Breast epithelium (tissue), 4 donors: ENCODE measurements at regions not wholly inside any gene's neighbourhood (a gene's known extent, or its start where the extent isn't known, plus 50 kb on each side); places are given as distances from the start of the nearest gene placed in this dataset.
"Not testable (repeated sequence)": the region's sequence is repeated elsewhere in the genome, so short reads cannot be mapped to it uniquely, and the experiment has no call there.

Experiments used
- DNase-seq, 2 donors: peaks; one replicate each; pipeline ENCODE4 v3.0.0-alpha.2; 2019; ENCODE audit warnings: low spot score in 2 of 2
- H3K27ac ChIP-seq, 2 donors: fragments of 200-600 bp; sonication (generic) in 1 of 2; one replicate each; pipeline ENCODE4 v1.5.1; 2016 to 2019; ENCODE audit warnings: mild to moderate bottlenecking in 1 of 2
- H3K27me3 ChIP-seq, 2 donors: fragments of 200-600 bp; sonication (generic) in 1 of 2; one replicate each; pipeline versions ENCODE4 v1.5.1 to v1.6.0; 2017 to 2019; ENCODE audit warnings: control low read depth in 1 of 2, mild to moderate bottlenecking in 1 of 2
- H3K36me3 ChIP-seq: fragments of 200-600 bp; one replicate; pipeline ENCODE4 v1.5.1; 2019
- H3K4me1 ChIP-seq, 2 donors: fragments of 200-600 bp; sonication (generic); one replicate each; pipeline ENCODE4 v1.5.1; 2016 to 2019; ENCODE audit warnings: control low read depth in 1 of 2
- H3K4me3 ChIP-seq, 3 donors: fragments of 200-600 bp; sonication (generic); 1 replicate in 2 of 3; 2 replicates in 1 of 3; pipeline ENCODE4 v1.5.1; 2016 to 2019; ENCODE audit warnings: mild to moderate bottlenecking in 3 of 3, moderate library complexity in 2 of 3
- H3K9me3 ChIP-seq, 2 donors: fragments of 200-600 bp; sonication (generic) in 1 of 2; one replicate each; pipeline ENCODE4 v1.5.1; 2016 to 2019; ENCODE audit warnings: control low read depth in 1 of 2
- CTCF ChIP-seq, 3 donors: fragments of 450-650 bp; IDR thresholded peaks; one replicate each; pipeline ENCODE4 v1.5.1; 2016 to 2017; ENCODE audit warnings: antibody characterized with exemption in 3 of 3, mild to moderate bottlenecking in 3 of 3, moderate library complexity in 3 of 3
- POLR2A ChIP-seq: fragments of 450-650 bp; IDR thresholded peaks from one replicate; pipeline ENCODE4 v1.6.1; 2016; ENCODE audit warnings: antibody characterized with exemption, mild to moderate bottlenecking, moderate library complexity
- POLR2AphosphoS5 ChIP-seq, 3 donors: sonication (generic); formaldehyde crosslinking; IDR thresholded peaks; one replicate each; pipeline ENCODE4 v1.6.1; 2017; ENCODE audit warnings: antibody characterized with exemption in 3 of 3
- intact Hi-C: fragments of 100-400 bp; cut with DNase I; formaldehyde crosslinking; loops from one replicate; pipeline ENCODE4 v1.15.1; 2023; ENCODE audit warnings: low total_unique reads

- Histone ChIP-seq H3K36me3 (no peaks in the 10 kb centered on the region), H3K27me3 (no peaks in the 10 kb centered on the region), H3K4me3 (no peak overlapping the region), H3K9me3 (peaks cover 23 to 36% of the 10 kb centered on the region in 2 donors), H3K27ac (no peak overlapping the region), H3K4me1 (no peaks in the 10 kb centered on the region)
- intact Hi-C loops = no loop called here
- no peak for TF ChIP-seq CTCF (IDR thresholded peaks at IDR 0.05)
- no peak for TF ChIP-seq POLR2AphosphoS5 (IDR thresholded peaks at IDR 0.05)
- no peak for TF ChIP-seq POLR2A
- no peak for DNase-seq
These were observed 1547.9 kb upstream of the SPRY2 start for GRCh38 chr13:81888855-81889254.

DNA sequence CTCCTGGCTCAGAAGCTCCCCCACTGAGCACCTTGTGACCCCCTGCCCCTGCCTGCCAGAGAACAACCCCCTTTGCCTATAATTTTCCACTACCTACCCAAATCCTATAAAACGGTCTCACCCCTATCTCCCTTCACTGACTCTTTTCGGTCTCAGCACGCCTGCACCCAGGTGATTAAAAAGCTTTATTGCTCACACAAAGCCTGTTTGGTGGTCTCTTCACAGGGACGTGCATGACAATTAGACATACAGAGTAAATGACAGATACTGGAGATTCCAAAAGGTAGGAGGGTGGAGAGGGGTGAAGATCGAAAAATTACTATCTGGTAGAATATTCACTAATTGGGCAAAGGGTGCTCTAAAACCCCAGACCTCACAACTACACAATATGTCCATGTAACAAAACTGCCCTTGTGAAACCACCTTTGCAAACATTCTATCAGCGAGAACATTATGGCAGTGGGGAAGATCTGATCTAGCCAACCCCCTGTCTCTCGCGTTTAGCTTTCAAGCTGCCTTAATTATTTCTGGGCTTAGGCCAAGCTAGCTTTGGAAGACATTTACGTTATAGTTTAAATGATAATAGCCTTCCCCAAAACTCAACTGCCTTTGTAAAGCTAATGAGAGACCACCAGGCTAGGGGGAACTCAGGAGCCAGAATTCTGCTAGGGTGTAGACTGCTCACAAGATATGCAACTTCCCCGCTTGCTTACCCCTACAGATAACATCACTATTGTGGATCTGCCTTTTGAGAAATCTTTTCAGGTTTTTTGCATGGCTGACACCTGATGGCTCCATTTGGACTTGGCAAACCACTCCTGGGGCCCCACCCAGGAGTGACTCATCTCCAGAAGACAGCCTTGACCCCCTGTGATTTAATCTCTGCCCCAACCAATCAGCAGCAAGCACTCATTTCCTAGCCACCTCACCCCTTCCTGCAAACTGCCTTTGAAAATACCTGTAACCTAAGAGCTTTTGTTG, 1534.0 kb upstream of the SPRY2 start:
- Histone ChIP-seq H3K4me3 (no peak overlapping the region), H3K4me1 (no peaks in the 10 kb centered on the region), H3K27ac (no peak overlapping the region), H3K36me3 (no peaks in the 10 kb centered on the region), H3K9me3 (no peaks in the 10 kb centered on the region), H3K27me3 (no peaks in the 10 kb centered on the region)
- intact Hi-C loops = no loop called here
- TF ChIP-seq POLR2AphosphoS5 (IDR thresholded peaks at IDR 0.05) (no peak), POLR2A (no peak), CTCF (IDR thresholded peaks at IDR 0.05) (no peak)
- DNase-seq = no peak

DNA sequence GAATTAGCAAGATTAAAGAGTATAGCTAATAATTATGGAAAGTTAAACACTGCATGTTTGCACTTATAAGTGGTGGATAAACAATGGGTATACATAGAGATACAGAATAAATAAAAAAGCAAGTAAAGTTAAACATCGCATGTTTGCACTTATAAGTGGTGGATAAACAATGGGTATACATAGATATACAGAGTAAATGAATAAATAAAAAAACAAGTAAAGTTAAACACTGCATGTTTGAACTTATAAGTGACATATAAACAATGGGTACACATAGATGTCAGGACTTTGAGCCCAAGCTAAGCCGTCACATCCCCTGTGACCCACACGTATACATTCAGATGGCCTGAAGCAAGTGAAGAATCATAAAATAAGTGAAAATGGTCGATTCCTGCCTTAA, 1533.3 kb upstream of the SPRY2 start:
- intact Hi-C loops = no loop called here
- no peak overlapping the region for H3K4me3 ChIP-seq
- no peak for DNase-seq

GRCh38 chr13:81872581-81872980, 1531.7 kb upstream of the SPRY2 start:
- Histone ChIP-seq H3K27me3 (no peaks in the 10 kb centered on the region), H3K36me3 (no peaks in the 10 kb centered on the region), H3K4me1 (no peaks in the 10 kb centered on the region), H3K27ac (no peak overlapping the region), H3K9me3 (no peaks in the 10 kb centered on the region), H3K4me3 (no peak overlapping the region)
- TF ChIP-seq POLR2AphosphoS5 (IDR thresholded peaks at IDR 0.05) (no peak), POLR2A (no peak), CTCF (IDR thresholded peaks at IDR 0.05) (no peak)
- no peak for DNase-seq
- intact Hi-C loops = no loop called here

More for the DNA sequence above, 1533.3 kb upstream of the SPRY2 start:
- no peaks in the 10 kb centered on the region for H3K9me3 ChIP-seq
- no peak for TF ChIP-seq CTCF (IDR thresholded peaks at IDR 0.05)
- TF ChIP-seq POLR2A = no peak
- no peak for TF ChIP-seq POLR2AphosphoS5 (IDR thresholded peaks at IDR 0.05)
- H3K36me3 ChIP-seq = no peaks in the 10 kb centered on the region
- no peaks in the 10 kb centered on the region for H3K4me1 ChIP-seq
- no peak overlapping the region for H3K27ac ChIP-seq
- no peaks in the 10 kb centered on the region for H3K27me3 ChIP-seq

DNA sequence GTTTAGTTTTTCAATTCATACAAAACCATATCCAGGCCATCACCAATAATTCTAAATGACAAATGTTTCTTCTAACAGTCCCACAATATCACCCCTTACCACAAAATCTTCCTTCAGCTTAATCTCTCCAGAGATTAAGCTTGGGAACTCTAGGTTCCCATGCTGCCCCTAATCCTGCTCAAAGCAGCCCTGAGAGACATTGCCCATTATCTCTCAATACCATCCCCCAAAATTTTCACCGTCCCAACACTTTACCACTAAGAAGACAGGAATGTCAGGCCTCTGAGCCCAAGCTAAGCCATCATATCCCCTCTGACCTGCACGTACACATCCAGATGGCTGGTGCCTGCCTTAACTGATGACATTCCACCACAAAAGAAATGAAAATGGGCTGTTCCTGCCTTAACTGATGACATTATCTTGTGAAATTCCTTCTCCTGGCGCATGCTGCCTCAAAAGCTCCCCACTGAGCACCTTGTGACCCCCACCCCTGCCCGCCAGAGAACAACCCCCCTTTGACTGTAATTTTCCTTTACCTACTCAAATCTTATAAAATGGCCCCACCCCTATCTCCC, 1530.9 kb upstream of the SPRY2 start:
- H3K27me3 ChIP-seq, H3K36me3 ChIP-seq, H3K27ac ChIP-seq, DNase-seq, intact Hi-C loops, H3K4me1 ChIP-seq, H3K4me3 ChIP-seq, H3K9me3 ChIP-seq: not testable (repeated sequence)
